Thyroid gland (tissue), 4 donors: ENCODE measurements at regions not wholly inside any gene's neighbourhood (a gene's known extent, or its start where the extent isn't known, plus 50 kb on each side); places are given as distances from the start of the nearest gene placed in this dataset.

Experiments used
- DNase-seq, 2 donors: peaks; one replicate each; pipeline ENCODE4 v3.0.0-alpha.2; 2019
- H3K27ac ChIP-seq, 3 donors: fragments of 200-600 bp; sonication (generic); 1 replicate in 2 of 3; 2 replicates in 1 of 3; pipeline ENCODE4 v1.5.1; 2016 to 2019; ENCODE audit warnings: mild to moderate bottlenecking in 1 of 3, moderate library complexity in 1 of 3
- H3K27me3 ChIP-seq: fragments of 200-600 bp; sonication (generic); one replicate; pipeline ENCODE4 v1.5.1; 2019
- H3K36me3 ChIP-seq, 2 donors: fragments of 200-600 bp; sonication (generic); one replicate each; pipeline ENCODE4 v1.5.1; 2016 to 2019
- H3K4me1 ChIP-seq, 2 donors: fragments of 200-600 bp; sonication (generic); one replicate each; pipeline ENCODE4 v1.5.1; 2017 to 2019
- H3K4me3 ChIP-seq, 3 donors: fragments of 200-600 bp; sonication (generic); replicated peaks in 1 of 3; 1 replicate in 2 of 3; 2 replicates in 1 of 3; pipeline ENCODE4 v1.5.1; 2016; ENCODE audit warnings: mild to moderate bottlenecking in 1 of 3
- H3K9me3 ChIP-seq: fragments of 200-600 bp; sonication (generic); one replicate; pipeline ENCODE4 v1.5.1; 2017
- POLR2A ChIP-seq, 2 donors: fragments of 450-650 bp; IDR thresholded peaks; one replicate each; pipeline ENCODE4 v1.6.1; 2017; ENCODE audit warnings: antibody characterized with exemption in 2 of 2, mild to moderate bottlenecking in 2 of 2, moderate library complexity in 1 of 2
- WGBS, 2 donors: methylation state at CpG; one replicate each; pipeline ENCODE4 v1.1.5; 2017; 5-methylcytosine and 5-hydroxymethylcytosine counted together
- intact Hi-C: fragments of 100-400 bp; cut with DNase I; formaldehyde crosslinking; loops from one replicate; pipeline ENCODE4 v1.15.1; 2023
- TF ChIP-seq, protein P1 (sequence below), 6 experiments: fragments of 200-600 bp in 3 of 6; fragments of 450-650 bp in 3 of 6; sonication (generic) in 3 of 6; IDR thresholded peaks; one replicate each; pipeline ENCODE4 v1.5.1; 2016 to 2019; ENCODE audit warnings: antibody characterized with exemption in 6 of 6, mild to moderate bottlenecking in 2 of 6, inconsistent platforms in 1 of 6, moderate library complexity in 1 of 6

DNA sequence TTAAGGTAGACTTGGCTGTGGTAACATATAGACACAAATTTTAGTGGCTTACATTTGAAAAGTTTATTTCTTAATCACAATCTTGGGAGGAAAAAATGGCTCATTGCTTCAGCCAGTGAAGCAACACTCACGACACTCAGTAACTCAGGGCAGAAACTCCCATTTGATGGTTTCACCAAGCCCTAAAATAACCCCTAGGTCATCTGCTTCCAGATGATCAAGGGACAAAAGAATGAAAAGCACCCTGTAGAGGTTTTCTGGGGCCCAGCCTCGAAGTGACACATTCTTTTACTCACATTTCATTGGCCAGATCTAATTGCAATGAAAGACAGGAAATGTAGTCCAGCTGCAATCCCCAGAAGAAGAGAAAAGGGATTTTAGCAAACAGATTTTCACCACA is 275.9 kb downstream of the TMX3 start:
- H3K36me3 ChIP-seq, result no peaks in the 10 kb centered on the region
- no peaks in the 10 kb centered on the region for H3K27me3 ChIP-seq
- TF ChIP-seq POLR2A (IDR thresholded peaks at IDR 0.05), result no peak
- TF ChIP-seq, protein P1, sequence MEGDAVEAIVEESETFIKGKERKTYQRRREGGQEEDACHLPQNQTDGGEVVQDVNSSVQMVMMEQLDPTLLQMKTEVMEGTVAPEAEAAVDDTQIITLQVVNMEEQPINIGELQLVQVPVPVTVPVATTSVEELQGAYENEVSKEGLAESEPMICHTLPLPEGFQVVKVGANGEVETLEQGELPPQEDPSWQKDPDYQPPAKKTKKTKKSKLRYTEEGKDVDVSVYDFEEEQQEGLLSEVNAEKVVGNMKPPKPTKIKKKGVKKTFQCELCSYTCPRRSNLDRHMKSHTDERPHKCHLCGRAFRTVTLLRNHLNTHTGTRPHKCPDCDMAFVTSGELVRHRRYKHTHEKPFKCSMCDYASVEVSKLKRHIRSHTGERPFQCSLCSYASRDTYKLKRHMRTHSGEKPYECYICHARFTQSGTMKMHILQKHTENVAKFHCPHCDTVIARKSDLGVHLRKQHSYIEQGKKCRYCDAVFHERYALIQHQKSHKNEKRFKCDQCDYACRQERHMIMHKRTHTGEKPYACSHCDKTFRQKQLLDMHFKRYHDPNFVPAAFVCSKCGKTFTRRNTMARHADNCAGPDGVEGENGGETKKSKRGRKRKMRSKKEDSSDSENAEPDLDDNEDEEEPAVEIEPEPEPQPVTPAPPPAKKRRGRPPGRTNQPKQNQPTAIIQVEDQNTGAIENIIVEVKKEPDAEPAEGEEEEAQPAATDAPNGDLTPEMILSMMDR (IDR thresholded peaks at IDR 0.05), result no peak
- no peak for DNase-seq
- no peak overlapping the region for H3K4me3 ChIP-seq
- no peaks in the 10 kb centered on the region for H3K9me3 ChIP-seq
- intact Hi-C loops, result no loop called here
- no peak overlapping the region for H3K27ac ChIP-seq
- WGBS, 2 donors, result 38 to 43% methylated on average over 2 of the region's 2 CpGs
- no peaks in the 10 kb centered on the region for H3K4me1 ChIP-seq

DNA sequence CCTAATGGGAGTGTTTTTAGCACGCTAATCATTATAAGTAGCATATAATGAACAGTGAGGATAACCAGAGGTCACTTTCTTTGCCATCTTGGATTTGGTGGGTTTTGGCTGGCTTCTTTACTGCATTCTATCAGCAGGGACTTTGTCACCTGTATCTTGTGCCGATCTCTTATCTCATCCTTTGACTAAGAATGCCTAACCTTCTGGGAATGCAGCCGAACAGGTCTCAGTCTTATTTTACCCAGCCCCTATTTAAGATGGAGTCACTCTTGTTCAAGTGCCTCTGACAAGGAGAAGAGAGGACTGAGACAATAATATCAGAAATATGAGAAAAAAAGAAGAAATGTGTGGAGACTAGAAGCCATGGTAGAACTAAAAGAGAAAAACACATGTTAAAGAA is 276.4 kb downstream of the TMX3 start:
- WGBS, 2 donors, result 85 to 90% methylated on average over 3 of the region's 3 CpGs
- no peak for DNase-seq
- Histone ChIP-seq H3K27me3 (no peaks in the 10 kb centered on the region), H3K4me1 (no peaks in the 10 kb centered on the region), H3K36me3 (no peaks in the 10 kb centered on the region), H3K9me3 (no peaks in the 10 kb centered on the region), H3K27ac (no peak overlapping the region), H3K4me3 (no peak overlapping the region)
- intact Hi-C loops, result no loop called here
- TF ChIP-seq POLR2A (IDR thresholded peaks at IDR 0.05), result no peak
- TF ChIP-seq, protein P1 (IDR thresholded peaks at IDR 0.05), result no peak

DNA sequence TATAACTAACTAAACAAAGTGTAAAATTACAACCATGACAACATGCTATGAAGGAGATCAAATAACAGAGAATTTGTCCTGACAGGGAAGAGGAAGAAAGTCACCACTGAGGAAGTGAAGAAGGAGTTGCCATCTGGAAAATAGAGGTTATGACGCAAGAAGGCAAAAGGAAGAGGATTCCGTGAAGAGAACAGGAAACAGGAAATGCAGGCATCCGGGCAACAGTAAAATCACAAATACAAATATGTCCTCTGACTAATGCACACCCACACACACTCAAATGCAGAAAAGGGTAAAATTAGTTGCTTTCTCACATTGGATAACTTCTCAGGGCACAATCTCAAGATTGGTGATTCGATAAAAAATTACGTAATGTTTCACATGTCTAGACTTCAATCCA is 278.4 kb downstream of the TMX3 start:
- no peak overlapping the region for H3K4me3 ChIP-seq
- TF ChIP-seq, protein P1 (IDR thresholded peaks at IDR 0.05), result no peak
- TF ChIP-seq POLR2A (IDR thresholded peaks at IDR 0.05), result no peak
- intact Hi-C loops, result no loop called here
- no peak for DNase-seq
- no peaks in the 10 kb centered on the region for H3K4me1 ChIP-seq
- no peaks in the 10 kb centered on the region for H3K36me3 ChIP-seq
- 71 to 77% methylated on average over 5 of the region's 5 CpGs for WGBS, 2 donors
- H3K27me3 ChIP-seq, result no peaks in the 10 kb centered on the region
- no peaks in the 10 kb centered on the region for H3K9me3 ChIP-seq
- no peak overlapping the region for H3K27ac ChIP-seq

DNA sequence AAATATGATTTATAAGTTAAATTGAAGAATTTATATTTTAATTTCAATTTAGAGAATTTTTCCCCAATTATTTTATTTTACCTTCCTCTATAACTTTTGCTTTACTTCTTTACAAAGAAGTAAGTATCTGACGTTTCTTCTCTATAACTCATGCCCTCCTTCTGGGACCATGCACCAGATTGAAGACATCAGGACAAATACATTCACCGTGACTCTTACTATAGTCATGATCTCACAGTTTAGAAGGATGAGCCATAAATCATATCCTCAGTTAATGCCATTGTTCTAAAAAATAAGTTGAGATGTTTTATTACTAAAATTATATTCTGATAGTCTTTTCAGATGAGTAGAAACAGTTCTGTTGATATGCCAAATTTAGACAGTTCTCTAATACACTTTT is 279.3 kb downstream of the TMX3 start:
- Histone ChIP-seq H3K4me3 (no peak overlapping the region), H3K27me3 (no peaks in the 10 kb centered on the region), H3K9me3 (no peaks in the 10 kb centered on the region), H3K36me3 (no peaks in the 10 kb centered on the region), H3K4me1 (no peaks in the 10 kb centered on the region), H3K27ac (no peak overlapping the region)
- intact Hi-C loops, result no loop called here
- WGBS, 2 donors, result 86 to 92% methylated on average over 2 of the region's 2 CpGs
- TF ChIP-seq, protein P1 (IDR thresholded peaks at IDR 0.05), result no peak
- TF ChIP-seq POLR2A (IDR thresholded peaks at IDR 0.05), result no peak
- DNase-seq, result no peak

DNA sequence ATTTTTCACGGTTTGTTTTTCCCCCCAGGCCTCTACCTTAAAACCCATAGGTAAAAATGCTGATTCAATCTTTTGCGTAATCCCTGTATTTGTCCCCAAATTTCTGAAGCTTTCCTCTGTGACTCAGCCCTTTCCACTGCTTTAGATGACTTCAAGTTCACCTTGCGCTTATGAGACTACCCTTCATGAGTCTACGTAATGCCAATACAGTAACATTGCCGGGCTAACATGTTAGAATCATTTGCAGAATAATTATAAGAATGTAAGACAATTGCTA is 283.0 kb downstream of the TMX3 start:
- intact Hi-C loops, result no loop called here
- Histone ChIP-seq H3K27ac (no peak overlapping the region), H3K4me3 (no peak overlapping the region), H3K36me3 (no peaks in the 10 kb centered on the region), H3K4me1 (no peaks in the 10 kb centered on the region), H3K9me3 (no peaks in the 10 kb centered on the region), H3K27me3 (no peaks in the 10 kb centered on the region)
- WGBS, 2 donors, result 92 to 94% methylated on average over 5 of the region's 5 CpGs
- no peak for DNase-seq
- TF ChIP-seq, protein P1 (IDR thresholded peaks at IDR 0.05), result no peak
- no peak for TF ChIP-seq POLR2A (IDR thresholded peaks at IDR 0.05)
